ENCODE measurements at regions not wholly inside any gene's neighbourhood (a gene's known extent, or its start where the extent isn't known, plus 50 kb on each side); places are given as distances from the start of the nearest gene placed in this dataset.

DNA sequence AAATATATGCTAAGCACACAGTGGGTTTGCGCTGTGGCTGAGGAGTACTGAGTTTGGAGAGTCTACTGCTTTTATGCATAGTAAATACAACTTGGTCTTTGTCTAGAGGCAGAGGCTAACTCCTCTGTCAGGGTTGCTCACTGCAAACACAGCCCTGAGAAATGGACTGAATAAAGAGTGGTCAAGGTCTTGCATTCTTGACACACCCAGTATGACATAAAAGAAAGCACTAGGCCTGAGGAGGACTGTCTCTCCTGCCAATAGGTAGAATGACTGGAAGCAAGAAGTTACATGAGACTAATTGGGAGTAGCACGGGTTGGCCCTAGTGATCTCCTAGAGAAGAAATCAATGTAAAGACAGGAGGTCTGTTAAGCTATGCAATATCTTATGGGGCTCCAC lies 367.2 kb upstream of the B3GALT2 start:
- intact Hi-C loops (cut with DNase I) = no loop called here
- TF ChIP-seq, protein P1, sequence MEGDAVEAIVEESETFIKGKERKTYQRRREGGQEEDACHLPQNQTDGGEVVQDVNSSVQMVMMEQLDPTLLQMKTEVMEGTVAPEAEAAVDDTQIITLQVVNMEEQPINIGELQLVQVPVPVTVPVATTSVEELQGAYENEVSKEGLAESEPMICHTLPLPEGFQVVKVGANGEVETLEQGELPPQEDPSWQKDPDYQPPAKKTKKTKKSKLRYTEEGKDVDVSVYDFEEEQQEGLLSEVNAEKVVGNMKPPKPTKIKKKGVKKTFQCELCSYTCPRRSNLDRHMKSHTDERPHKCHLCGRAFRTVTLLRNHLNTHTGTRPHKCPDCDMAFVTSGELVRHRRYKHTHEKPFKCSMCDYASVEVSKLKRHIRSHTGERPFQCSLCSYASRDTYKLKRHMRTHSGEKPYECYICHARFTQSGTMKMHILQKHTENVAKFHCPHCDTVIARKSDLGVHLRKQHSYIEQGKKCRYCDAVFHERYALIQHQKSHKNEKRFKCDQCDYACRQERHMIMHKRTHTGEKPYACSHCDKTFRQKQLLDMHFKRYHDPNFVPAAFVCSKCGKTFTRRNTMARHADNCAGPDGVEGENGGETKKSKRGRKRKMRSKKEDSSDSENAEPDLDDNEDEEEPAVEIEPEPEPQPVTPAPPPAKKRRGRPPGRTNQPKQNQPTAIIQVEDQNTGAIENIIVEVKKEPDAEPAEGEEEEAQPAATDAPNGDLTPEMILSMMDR (IDR thresholded peaks at IDR 0.05) = no peak
- TF ChIP-seq POLR2A (IDR thresholded peaks at IDR 0.05) = no peak
- H3K4me3 ChIP-seq (replicated peaks in 1 of 3) = no peak overlapping the region
- no peaks in the 10 kb centered on the region for H3K36me3 ChIP-seq
- DNase-seq = no peak
- H3K9me3 ChIP-seq = no peaks in the 10 kb centered on the region
- no peak overlapping the region for H3K27ac ChIP-seq
- WGBS, 2 donors = 93 to 98% methylated on average over 2 of the region's 2 CpGs
- H3K27me3 ChIP-seq = no peaks in the 10 kb centered on the region
- no peaks in the 10 kb centered on the region for H3K4me1 ChIP-seq

DNA sequence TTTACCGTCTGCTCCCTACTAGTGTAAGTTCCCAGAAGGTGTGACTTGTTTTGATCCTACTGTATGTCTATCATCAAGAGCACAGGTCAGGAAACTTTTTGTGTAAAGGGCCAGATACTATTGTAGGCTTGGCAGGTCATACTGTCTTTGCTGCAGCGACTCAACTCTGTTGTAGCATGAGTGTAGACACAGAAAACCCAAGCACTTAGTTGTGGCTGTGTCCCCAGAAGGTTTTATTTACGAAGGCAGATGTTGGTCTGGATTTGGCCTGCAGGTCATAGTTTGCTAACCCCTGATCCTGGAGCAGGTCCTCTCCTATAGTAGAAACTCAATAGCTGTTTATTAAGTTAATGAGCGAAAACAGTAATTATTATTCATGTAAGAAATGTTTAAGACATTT lies 365.9 kb upstream of the B3GALT2 start:
- Histone ChIP-seq H3K9me3 (no peaks in the 10 kb centered on the region), H3K4me3 (replicated peaks in 1 of 3) (no peak overlapping the region), H3K36me3 (no peaks in the 10 kb centered on the region), H3K27me3 (no peaks in the 10 kb centered on the region), H3K4me1 (no peaks in the 10 kb centered on the region), H3K27ac (no peak overlapping the region)
- no peak for DNase-seq
- WGBS, 2 donors = 93 to 95% methylated on average over 4 of the region's 4 CpGs
- TF ChIP-seq POLR2A (IDR thresholded peaks at IDR 0.05) = no peak
- TF ChIP-seq, protein P1 (IDR thresholded peaks at IDR 0.05) = no peak
- intact Hi-C loops (cut with DNase I) = no loop called here

DNA sequence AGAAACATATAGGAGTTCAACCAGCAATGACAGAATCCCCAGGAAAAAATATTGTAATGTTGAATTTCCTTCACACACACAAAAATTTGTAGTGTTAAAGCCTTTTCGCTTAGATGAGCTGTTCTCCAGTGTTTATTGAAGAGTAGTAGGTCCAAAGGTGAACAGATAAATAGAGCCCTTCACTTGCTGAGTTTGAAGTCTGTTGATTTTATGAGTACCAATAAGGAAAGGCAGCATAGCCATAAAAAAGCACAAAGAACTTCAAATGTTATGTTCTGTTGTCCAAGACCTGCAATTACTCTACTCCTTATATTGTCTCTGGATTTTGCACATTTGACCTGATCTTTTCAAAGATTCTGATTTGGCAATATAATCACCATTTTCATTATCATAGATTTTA lies 362.7 kb upstream of the B3GALT2 start:
- TF ChIP-seq POLR2A (IDR thresholded peaks at IDR 0.05) = no peak
- TF ChIP-seq, protein P1 (IDR thresholded peaks at IDR 0.05) = no peak
- Histone ChIP-seq H3K9me3 (no peaks in the 10 kb centered on the region), H3K27ac (no peak overlapping the region), H3K4me3 (replicated peaks in 1 of 3) (no peak overlapping the region), H3K27me3 (no peaks in the 10 kb centered on the region), H3K36me3 (no peaks in the 10 kb centered on the region), H3K4me1 (peaks cover 9% of the 10 kb centered on the region in 2 donors)
- intact Hi-C loops (cut with DNase I) = no loop called here
- whole genome bisulfite sequencing, 2 donors = 67 to 73% methylated on average over 1 of the region's 1 CpG
- no peak for DNase-seq

DNA sequence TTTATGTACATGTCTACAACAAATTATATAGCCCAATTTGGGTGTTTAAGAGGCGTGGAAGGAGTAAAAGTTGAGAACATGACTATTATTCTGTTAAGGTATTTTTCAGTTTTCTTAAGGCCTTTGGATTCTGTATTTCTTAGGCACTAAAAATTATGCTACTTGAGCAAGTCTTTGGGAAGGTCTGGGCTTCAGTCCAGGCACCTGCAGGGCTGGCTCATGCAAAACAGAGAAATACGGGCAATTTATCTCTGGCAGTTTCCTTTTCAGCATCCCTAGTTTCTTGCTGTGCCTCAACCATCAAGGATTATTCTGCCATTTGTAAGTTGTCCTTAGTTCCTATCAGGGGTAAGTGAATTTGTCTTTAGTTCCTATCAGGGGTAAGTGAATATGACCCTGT lies 358.8 kb upstream of the B3GALT2 start:
- no peaks in the 10 kb centered on the region for H3K27me3 ChIP-seq
- no peaks in the 10 kb centered on the region for H3K36me3 ChIP-seq
- WGBS, 2 donors = 30 to 34% methylated on average over 2 of the region's 2 CpGs
- no peak overlapping the region for H3K4me3 ChIP-seq (replicated peaks in 1 of 3)
- no peaks in the 10 kb centered on the region for H3K9me3 ChIP-seq
- peaks cover 15 to 16% of the 10 kb centered on the region in 2 donors for H3K4me1 ChIP-seq
- intact Hi-C loops (cut with DNase I) = no loop called here
- DNase-seq = peak; percentile 81 to 87
- no peak for TF ChIP-seq POLR2A (IDR thresholded peaks at IDR 0.05)
- TF ChIP-seq, protein P1 (IDR thresholded peaks at IDR 0.05) = no peak
- H3K27ac ChIP-seq = peak overlapping the region in 2 of 3 donors; percentile 34 to 63

DNA sequence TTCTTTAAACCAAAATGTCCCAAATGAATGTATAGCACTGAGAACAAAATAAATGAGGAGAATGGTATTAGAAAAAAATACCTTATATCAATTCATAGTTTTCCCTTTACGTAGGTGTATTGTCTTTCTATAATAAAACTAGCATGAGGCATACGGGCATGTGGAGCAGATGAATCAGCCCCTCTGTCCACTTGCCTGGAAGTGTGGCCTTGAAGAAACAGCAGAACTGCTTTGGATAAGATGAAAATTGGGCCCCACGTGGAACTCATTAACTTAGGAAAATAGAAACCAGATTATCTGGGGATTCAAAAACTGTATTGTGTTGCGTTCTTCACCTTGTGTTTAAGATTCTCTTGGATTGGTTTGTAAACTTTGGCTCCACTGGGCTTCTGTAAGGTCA lies 356.8 kb upstream of the B3GALT2 start:
- H3K27ac ChIP-seq = no peak overlapping the region
- H3K4me3 ChIP-seq (replicated peaks in 1 of 3) = no peak overlapping the region
- H3K4me1 ChIP-seq = peaks cover 15 to 16% of the 10 kb centered on the region in 2 donors
- WGBS, 2 donors = 74 to 85% methylated on average over 4 of the region's 4 CpGs
- no peak for DNase-seq
- no peaks in the 10 kb centered on the region for H3K9me3 ChIP-seq
- intact Hi-C loops (cut with DNase I) = no loop called here
- H3K36me3 ChIP-seq = no peaks in the 10 kb centered on the region
- TF ChIP-seq, protein P1 (IDR thresholded peaks at IDR 0.05) = no peak
- TF ChIP-seq POLR2A (IDR thresholded peaks at IDR 0.05) = no peak
- H3K27me3 ChIP-seq = no peaks in the 10 kb centered on the region

Measured in thyroid gland (tissue), 4 donors.